AG08396 (cell line): ENCODE measurements at regions not wholly inside any gene's neighbourhood (a gene's known extent, or its start where the extent isn't known, plus 50 kb on each side); places are given as distances from the start of the nearest gene placed in this dataset.
"Not testable (repeated sequence)": the region's sequence is repeated elsewhere in the genome, so short reads cannot be mapped to it uniquely, and the experiment has no call there.

Source experiments
- DNase-seq: peaks from one replicate; pipeline ENCODE4 v3.0.0; 2012; ENCODE audit warnings: low spot score, mixed read lengths

DNA sequence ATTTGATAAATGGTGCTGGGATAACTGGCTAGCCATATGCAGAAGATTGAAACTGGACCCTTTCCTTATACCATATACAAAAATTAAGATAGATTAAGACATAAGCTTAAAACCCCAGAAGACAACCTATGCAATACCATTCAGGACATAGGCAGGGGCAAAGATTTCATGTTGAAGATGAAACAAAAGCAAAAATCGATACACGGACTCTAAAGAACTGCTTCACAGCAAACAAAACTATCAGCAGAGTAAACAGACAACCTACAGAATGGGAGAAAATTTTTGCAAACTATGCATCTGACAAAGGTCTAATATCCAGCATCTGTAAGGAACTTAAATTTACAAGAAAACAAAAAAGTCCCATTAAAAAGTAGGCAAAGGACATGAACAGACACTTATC lies 255.9 kb downstream of the TINAG start:
- not testable (repeated sequence) for DNase-seq

GRCh38 chr6:54574671-54575070 lies 266.4 kb downstream of the TINAG start:
- DNase-seq: no peak

GRCh38 chr6:54578261-54578660 lies 268.3 kb upstream of the FAM83B start:
- DNase-seq: no peak

DNA sequence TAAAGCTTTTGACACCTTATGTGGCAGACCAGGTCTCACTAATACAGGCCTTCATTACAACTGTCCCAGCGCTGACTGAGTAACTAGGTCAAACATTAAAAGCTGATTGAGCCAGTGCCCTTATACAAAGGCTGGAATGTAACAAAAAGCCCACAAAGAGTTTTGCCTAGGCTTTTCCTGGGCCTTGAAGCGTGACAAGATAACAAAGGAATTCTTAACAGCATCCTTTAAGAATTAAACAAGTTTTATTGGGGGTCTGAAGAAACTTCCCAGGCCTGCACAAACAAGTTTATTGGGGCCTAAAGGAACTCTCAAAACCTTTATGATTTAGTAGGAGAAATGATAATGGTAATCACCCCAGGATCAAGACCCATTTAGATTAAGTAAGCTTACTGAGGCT lies 267.6 kb upstream of the FAM83B start:
- no peak for DNase-seq

DNA sequence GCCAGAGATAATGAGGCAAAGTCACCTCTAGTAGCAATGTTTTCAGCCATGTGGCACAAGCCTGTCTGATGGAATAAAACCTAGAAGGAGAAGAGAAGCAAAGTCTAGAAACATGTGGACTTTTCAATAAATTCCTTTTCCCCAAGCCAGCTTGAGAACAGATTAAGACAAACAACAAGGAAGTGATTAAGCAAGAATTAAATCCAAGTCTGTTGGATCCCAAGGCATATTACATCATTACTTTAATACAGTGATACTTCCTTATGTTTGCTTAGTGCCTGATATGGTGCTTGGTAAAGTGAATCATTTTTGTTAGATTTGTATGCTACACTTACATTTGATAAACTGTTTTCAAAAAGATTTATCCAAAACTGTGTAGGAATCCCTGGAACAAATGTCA lies 260.3 kb upstream of the FAM83B start:
- no peak for DNase-seq

DNA sequence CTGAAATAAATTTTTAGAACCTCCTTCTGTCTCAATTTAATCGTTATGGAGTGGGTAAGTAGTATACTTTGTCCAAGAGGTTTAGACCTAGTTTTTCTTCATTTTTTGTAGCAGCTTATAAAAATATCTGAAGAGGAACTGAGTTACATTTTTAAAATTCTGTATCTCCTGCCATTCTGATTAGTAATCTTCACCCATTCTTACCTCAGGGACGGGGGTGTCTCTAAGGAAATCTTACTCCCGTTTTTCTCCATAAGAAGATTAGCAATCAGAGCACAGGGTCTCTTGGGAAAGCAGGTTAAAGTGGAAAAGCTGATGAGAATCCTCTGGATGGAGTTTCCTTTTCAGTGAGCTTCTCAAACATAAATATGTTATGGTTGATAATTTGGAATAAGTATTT lies 259.3 kb upstream of the FAM83B start:
- DNase-seq: no peak

GRCh38 chr6:54588176-54588575 lies 258.4 kb upstream of the FAM83B start:
- no peak for DNase-seq

DNA sequence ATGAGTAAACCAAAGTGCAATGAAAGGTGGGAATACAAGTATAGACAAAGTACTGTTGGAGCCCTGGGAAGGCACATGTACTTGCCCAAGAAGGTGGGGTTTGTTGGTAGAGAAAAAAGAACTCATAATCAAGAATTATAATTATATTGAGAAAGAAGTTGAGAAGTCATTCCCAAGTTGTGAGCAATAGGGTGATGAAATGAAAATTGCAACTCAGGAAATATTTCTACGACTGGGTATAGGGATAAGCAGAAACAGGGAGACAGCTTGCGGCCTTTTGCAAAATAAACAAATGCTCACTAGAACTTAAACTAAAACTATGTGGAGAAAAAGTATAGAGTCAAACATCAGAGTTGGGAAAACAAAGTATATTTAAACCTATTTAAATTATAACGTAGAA lies 250.7 kb upstream of the FAM83B start:
- peak; percentile 8 for DNase-seq

- DNase-seq: no peak
Measured at GRCh38 chr6:54598787-54599313, 247.7 kb upstream of the FAM83B start.

DNA sequence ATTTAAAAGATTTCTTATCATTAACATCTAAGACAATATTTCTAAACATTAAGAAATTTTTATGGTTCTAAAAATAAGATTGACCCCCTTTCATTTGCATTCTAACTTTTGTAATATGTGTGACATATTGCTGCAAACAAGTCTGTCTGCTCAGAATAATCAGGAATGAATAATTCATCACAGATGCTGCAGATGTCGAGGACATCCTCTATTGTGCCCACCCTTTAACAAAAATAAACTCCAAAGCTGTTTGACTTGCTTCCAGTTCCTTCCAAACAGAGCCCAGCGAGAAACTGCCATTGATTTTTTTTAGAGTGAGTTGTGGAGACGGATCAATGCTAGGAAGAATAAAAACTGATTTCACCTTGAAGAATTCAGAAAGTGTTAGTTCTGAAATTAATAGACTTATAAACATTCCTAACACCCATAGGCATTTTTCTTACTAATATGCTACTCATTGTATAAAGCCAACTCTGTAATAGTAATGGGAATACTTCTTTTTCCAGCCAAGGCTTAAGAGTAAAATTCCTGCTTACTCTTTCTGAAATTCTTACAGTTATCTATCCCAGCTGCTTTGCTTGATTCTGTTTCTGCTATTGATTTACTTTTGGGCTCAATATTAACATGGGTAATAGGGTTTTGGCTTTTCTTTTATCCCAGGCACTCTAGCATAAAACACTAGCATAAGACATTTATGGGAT lies 244.8 kb upstream of the FAM83B start:
- DNase-seq: no peak

- no peak for DNase-seq
Measured at GRCh38 chr6:54602591-54602990, 244.0 kb upstream of the FAM83B start.

DNA sequence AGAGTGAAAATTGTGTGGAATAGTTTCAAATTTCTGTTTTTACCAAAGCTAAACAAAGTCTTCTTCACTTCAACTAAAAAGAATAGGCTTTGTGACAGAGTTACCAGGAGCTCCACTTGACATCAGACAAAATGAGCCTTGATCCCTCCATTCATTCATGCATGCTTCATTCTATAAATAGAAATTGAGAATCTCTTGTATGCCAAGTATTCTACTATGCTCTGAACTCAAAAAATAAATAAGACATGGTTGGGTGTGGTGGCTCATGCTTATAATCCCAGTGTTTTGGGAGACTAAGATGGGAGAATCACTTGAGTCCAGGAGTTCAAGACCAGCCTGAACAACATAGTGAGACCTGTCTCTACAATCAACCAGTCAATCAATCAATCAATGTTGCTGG lies 236.6 kb upstream of the FAM83B start:
- no peak for DNase-seq

- no peak for DNase-seq
Measured at GRCh38 chr6:54613596-54613995, 233.0 kb upstream of the FAM83B start.

DNA sequence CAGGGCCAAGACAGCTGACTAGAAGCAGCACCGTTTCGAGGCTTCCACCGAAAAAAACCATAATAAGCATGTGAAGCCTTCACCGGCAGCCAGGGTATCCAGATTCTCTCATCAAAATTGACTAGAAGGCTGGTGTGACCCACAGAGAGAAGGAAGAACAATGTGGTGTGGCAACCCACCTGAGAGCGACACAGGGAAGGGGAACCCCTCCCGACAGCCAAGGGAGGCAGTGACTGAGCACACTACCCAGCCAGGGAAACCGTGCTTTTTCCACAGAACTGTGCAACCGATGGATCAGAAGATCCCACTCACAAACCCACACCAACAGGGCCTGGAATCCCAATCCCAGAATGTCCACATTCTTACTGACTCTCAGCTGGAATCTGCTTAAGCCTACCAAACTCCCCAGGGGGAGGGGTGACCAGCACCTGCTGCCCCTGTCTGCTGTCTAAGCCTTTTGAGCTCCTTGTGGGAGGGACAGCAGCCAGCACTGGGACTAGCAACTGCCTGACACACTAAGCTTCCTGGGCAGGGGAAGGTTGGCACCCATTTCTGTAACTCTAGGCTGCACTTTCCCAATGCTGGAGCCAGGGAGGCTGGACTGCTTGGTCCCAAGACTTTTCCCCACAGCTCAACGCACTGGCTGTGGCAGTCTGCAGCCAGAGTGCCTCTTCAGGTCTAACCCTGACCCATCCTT lies 231.9 kb upstream of the FAM83B start:
- DNase-seq: no peak

- DNase-seq: peak; percentile 35
Measured at GRCh38 chr6:54617730-54618129, 228.8 kb upstream of the FAM83B start.

- no peak for DNase-seq
Measured at GRCh38 chr6:54618572-54618971, 228.0 kb upstream of the FAM83B start.

DNA sequence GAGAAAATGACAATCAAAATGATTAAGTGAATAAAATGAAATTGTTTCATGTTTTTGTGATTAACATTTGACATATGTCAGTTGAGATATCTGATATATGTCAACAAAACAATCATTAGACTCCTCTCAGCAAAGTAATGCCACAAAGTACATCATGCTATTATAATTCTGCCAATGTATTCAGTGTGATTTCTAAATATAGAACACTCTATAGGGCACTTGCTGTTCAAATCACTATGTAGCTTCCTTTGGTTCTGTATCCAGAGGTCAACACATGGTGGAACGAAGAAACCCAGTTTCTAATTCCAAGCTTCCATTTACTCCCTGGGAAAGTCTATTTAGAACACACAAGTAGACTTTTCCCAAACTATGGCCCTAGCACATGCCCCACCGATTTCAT lies 227.5 kb upstream of the FAM83B start:
- no peak for DNase-seq

GRCh38 chr6:54621285-54621684 lies 225.3 kb upstream of the FAM83B start:
- DNase-seq: no peak

- DNase-seq: no peak
Measured at GRCh38 chr6:54624216-54624615, 222.4 kb upstream of the FAM83B start.

- peak; percentile 12 for DNase-seq
Measured at GRCh38 chr6:54624779-54625178, 221.8 kb upstream of the FAM83B start.

GRCh38 chr6:54629131-54629530 lies 217.4 kb upstream of the FAM83B start:
- no peak for DNase-seq

- DNase-seq: no peak
Measured at GRCh38 chr6:54632984-54633565, 213.5 kb upstream of the FAM83B start.

GRCh38 chr6:54633601-54634000 lies 213.0 kb upstream of the FAM83B start:
- DNase-seq: no peak
